ENCODE measurements at regions not wholly inside any gene's neighbourhood (a gene's known extent, or its start where the extent isn't known, plus 50 kb on each side); places are given as distances from the start of the nearest gene placed in this dataset.

DNA sequence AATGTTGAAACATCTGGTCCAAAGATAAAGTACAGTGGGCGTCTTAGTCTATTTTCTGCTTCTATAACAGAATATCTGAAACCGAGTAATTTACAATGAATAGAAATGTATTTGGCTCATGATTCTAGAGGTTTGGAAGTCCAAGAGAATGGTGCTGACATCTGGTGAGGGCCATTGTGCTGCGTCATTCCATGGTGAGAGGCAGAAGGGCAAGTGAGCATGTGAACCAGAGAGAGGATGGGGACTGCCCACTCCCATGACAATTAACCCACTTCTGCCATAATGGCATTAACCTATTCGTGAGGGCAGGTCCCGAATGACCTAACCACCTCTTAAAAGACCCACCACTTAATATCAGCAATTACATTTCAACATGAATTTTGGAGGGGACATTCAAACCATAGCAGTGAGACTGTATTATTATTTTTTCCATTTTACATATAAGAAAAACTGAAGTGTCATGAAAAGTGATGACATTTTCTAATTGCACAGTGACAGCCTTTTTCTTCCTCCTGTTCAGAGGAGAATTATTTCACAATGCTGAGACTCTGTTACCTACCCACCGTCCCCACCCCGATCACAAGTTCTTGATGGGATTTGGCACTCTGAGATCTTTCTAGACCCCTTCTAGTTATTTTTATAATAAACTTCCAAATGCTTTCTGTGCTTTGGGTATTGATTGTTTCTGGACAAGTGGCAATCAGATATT lies 238.8 kb downstream of the RPLP1 start:
- TF ChIP-seq, protein P1, sequence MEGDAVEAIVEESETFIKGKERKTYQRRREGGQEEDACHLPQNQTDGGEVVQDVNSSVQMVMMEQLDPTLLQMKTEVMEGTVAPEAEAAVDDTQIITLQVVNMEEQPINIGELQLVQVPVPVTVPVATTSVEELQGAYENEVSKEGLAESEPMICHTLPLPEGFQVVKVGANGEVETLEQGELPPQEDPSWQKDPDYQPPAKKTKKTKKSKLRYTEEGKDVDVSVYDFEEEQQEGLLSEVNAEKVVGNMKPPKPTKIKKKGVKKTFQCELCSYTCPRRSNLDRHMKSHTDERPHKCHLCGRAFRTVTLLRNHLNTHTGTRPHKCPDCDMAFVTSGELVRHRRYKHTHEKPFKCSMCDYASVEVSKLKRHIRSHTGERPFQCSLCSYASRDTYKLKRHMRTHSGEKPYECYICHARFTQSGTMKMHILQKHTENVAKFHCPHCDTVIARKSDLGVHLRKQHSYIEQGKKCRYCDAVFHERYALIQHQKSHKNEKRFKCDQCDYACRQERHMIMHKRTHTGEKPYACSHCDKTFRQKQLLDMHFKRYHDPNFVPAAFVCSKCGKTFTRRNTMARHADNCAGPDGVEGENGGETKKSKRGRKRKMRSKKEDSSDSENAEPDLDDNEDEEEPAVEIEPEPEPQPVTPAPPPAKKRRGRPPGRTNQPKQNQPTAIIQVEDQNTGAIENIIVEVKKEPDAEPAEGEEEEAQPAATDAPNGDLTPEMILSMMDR (conservative IDR thresholded peaks at IDR 0.05; ENCODE audit: low read length): no peak
- TF ChIP-seq EZH2phosphoT487 (IDR thresholded peaks at IDR 0.05; ENCODE audit: borderline replicate concordance): no peak
- H3K9ac ChIP-seq (ENCODE audit: low read depth, low read length, poor library complexity, severe bottlenecking): no peak overlapping the region

DNA sequence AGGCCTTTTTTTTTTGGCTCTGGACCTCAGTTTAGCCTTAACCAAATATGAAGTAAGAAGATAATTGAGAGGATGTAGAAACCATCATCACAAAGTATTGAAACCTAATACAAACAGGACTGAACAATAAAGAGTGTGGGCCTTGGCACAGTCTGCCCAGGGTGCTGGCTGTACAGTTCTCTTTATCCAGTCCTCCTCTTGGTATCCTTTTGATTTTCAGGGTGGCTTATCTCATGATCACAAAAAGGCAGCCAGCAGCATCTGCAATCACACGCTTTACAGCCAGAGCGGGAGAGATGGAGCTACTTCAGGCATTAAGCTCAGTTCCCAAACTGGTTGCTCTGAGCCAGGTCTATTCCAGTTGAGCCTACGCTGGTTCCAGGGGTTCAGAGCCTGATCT lies 239.7 kb downstream of the RPLP1 start:
- no peaks in the 10 kb centered on the region for H3K27me3 ChIP-seq (ENCODE audit: insufficient read depth, low read length, poor library complexity, severe bottlenecking)
- H3K9me3 ChIP-seq (ENCODE audit: insufficient read depth, low read depth, low read length): peaks cover 6% of the 10 kb centered on the region; the same call in 1 of the 2 replicates
- no peaks in the 10 kb centered on the region for H3F3A ChIP-seq (ENCODE audit: low read depth)
- no peak overlapping the region for H3K4me3 ChIP-seq (ENCODE audit: low read length, poor library complexity, severe bottlenecking)
- TF ChIP-seq, protein P1 (conservative IDR thresholded peaks at IDR 0.05; ENCODE audit: low read length): no peak
- TF ChIP-seq EZH2phosphoT487 (IDR thresholded peaks at IDR 0.05; ENCODE audit: borderline replicate concordance): no peak
- H3K36me3 ChIP-seq (ENCODE audit: insufficient read depth, low read length): no peaks in the 10 kb centered on the region
- no peak overlapping the region for H3K4me2 ChIP-seq (ENCODE audit: low read depth, low read length, poor library complexity, severe bottlenecking)
- H3K79me2 ChIP-seq (ENCODE audit: insufficient read depth, low read length): no peaks in the 10 kb centered on the region
- no peaks in the 10 kb centered on the region for H4K20me1 ChIP-seq (ENCODE audit: insufficient read depth, low read length, poor library complexity, severe bottlenecking)
- no peaks in the 10 kb centered on the region for H3K9me2 ChIP-seq (replicated peaks; ENCODE audit: low read depth, low read length)
- H3K4me1 ChIP-seq (ENCODE audit: insufficient read depth, low read length, poor library complexity, severe bottlenecking): no peaks in the 10 kb centered on the region
- H3K9ac ChIP-seq (ENCODE audit: low read depth, low read length, poor library complexity, severe bottlenecking): no peak overlapping the region
- no peak overlapping the region for H2AFZ ChIP-seq (ENCODE audit: low read length)

More for the DNA sequence above, 238.8 kb downstream of the RPLP1 start:
- H4K20me1 ChIP-seq (ENCODE audit: insufficient read depth, low read length, poor library complexity, severe bottlenecking): no peaks in the 10 kb centered on the region
- H3F3A ChIP-seq (ENCODE audit: low read depth): no peaks in the 10 kb centered on the region
- no peaks in the 10 kb centered on the region for H3K79me2 ChIP-seq (ENCODE audit: insufficient read depth, low read length)
- no peak overlapping the region for H3K4me3 ChIP-seq (ENCODE audit: low read length, poor library complexity, severe bottlenecking)
- no peaks in the 10 kb centered on the region for H3K9me2 ChIP-seq (replicated peaks; ENCODE audit: low read depth, low read length)
- H3K4me1 ChIP-seq (ENCODE audit: insufficient read depth, low read length, poor library complexity, severe bottlenecking): no peaks in the 10 kb centered on the region
- H3K9me3 ChIP-seq (ENCODE audit: insufficient read depth, low read depth, low read length): peaks cover 6% of the 10 kb centered on the region; the same call in 1 of the 2 replicates
- no peaks in the 10 kb centered on the region for H3K27me3 ChIP-seq (ENCODE audit: insufficient read depth, low read length, poor library complexity, severe bottlenecking)
- no peaks in the 10 kb centered on the region for H3K36me3 ChIP-seq (ENCODE audit: insufficient read depth, low read length)
- no peak overlapping the region for H2AFZ ChIP-seq (ENCODE audit: low read length)
- no peak overlapping the region for H3K4me2 ChIP-seq (ENCODE audit: low read depth, low read length, poor library complexity, severe bottlenecking)

DNA sequence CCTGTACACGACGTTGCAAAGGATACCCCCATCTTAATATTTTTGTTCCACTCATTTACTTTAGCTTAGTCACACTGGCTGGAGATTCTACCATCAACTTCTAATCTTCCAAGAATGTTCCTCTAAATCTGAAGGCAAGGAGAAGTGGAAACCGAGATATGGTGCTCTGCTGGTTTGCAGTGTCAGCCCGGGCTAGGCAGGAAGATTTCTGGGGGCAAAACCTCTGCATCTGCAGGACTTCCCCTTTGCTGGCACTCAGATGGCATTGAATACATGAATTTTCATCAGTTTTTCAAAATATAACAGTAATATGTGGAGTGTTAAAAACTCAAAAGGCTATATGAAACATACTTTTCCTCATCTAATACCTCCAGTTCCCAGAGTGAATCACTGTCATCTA lies 240.4 kb downstream of the RPLP1 start:
- Histone ChIP-seq H3K4me2 (ENCODE audit: low read depth, low read length, poor library complexity, severe bottlenecking) (no peak overlapping the region), H3K4me1 (ENCODE audit: insufficient read depth, low read length, poor library complexity, severe bottlenecking) (no peaks in the 10 kb centered on the region), H4K20me1 (ENCODE audit: insufficient read depth, low read length, poor library complexity, severe bottlenecking) (no peaks in the 10 kb centered on the region), H3K27me3 (ENCODE audit: insufficient read depth, low read length, poor library complexity, severe bottlenecking) (no peaks in the 10 kb centered on the region), H3K79me2 (ENCODE audit: insufficient read depth, low read length) (no peaks in the 10 kb centered on the region), H3F3A (ENCODE audit: low read depth) (no peaks in the 10 kb centered on the region), H3K9me2 (replicated peaks; ENCODE audit: low read depth, low read length) (no peaks in the 10 kb centered on the region), H2AFZ (ENCODE audit: low read length) (no peak overlapping the region), H3K9me3 (ENCODE audit: insufficient read depth, low read depth, low read length) (peaks cover 6% of the 10 kb centered on the region; the same call in 1 of the 2 replicates), H3K36me3 (ENCODE audit: insufficient read depth, low read length) (no peaks in the 10 kb centered on the region), H3K4me3 (ENCODE audit: low read length, poor library complexity, severe bottlenecking) (no peak overlapping the region), H3K9ac (ENCODE audit: low read depth, low read length, poor library complexity, severe bottlenecking) (no peak overlapping the region)
- no peak for TF ChIP-seq EZH2phosphoT487 (IDR thresholded peaks at IDR 0.05; ENCODE audit: borderline replicate concordance)
- TF ChIP-seq, protein P1 (conservative IDR thresholded peaks at IDR 0.05; ENCODE audit: low read length): no peak

Data from Loucy (cell line).